HepG2 (cell line): ENCODE measurements at regions not wholly inside any gene's neighbourhood (a gene's known extent, or its start where the extent isn't known, plus 50 kb on each side); places are given as distances from the start of the nearest gene placed in this dataset.
A peak's percentile ranks its signal among the peaks of the same experiment; 100 is the strongest.

Experiments used
- ATAC-seq: fragments of 200-7000 bp; cut with Tn5 transposase; 3 replicates; pipeline ENCODE4 v1.9.1; 2020; ENCODE audit warnings: mild to moderate bottlenecking, moderate library complexity
- BruUV-seq: library from RNA; stranded (reverse); fragments of 400-500 nt; replicated peaks from 2 replicates; lab custom pipeline; 2021; lab: Mats Ljungman, UMichigan
- CTCF ChIA-PET: fragments of 300-600 bp; formaldehyde crosslinking; extraction: SDS; loops from one replicate; lab custom pipeline; 2021; ENCODE audit warnings: low total read pairs, inconsistent platforms, low intra/inter-chr PET ratio; lab: Yijun Ruan, JAX
- POLR2A ChIA-PET: fragments of 350-600 bp; sonication (Branson Sonifier 250); formaldehyde crosslinking; loops from one replicate; lab custom pipeline; 2020; ENCODE audit warnings: antibody characterized with exemption, inconsistent platforms; lab: Yijun Ruan, JAX
- DNase-seq: peaks from one replicate; pipeline ENCODE4 v3.0.0-alpha.2; 2015; ENCODE audit warnings: low spot score
- FAIRE-seq: peaks from 3 replicates; lab custom pipeline; 2011; peaks lifted over from hg19 to GRCh38; lab: Jason Lieb, UNC
- H2AFZ ChIP-seq: one replicate; pipeline ENCODE4 v1.6.1; 2011; ENCODE audit warnings: low read length, inconsistent platforms
- H3K27ac ChIP-seq: fragments of 300-600 bp; 3 replicates; pipeline ENCODE4 v1.8.0; 2011; ENCODE audit warnings: mixed run types, mild to moderate bottlenecking, mixed read lengths, low read length, inconsistent platforms; ENCODE audit not compliant: insufficient read depth; ENCODE audit errors: extremely low read length
- H3K27me3 ChIP-seq, 2 experiments: fragments of 200-600 bp in 1 of 2; 2 replicates in 1 of 2; 3 replicates in 1 of 2; pipeline versions ENCODE4 v1.6.0 to v1.8.0; 2011; ENCODE audit warnings: low read length in 2 of 2, mild to moderate bottlenecking in 2 of 2, moderate library complexity in 2 of 2, inconsistent platforms in 1 of 2; ENCODE audit not compliant: insufficient read depth in 2 of 2, control insufficient read depth in 1 of 2
- H3K36me3 ChIP-seq, 2 experiments: fragments of 200-600 bp in 1 of 2; replicated peaks in 1 of 2; 2 replicates in 1 of 2; 3 replicates in 1 of 2; pipeline versions ENCODE4 v1.5.1 to v1.8.0; 2011; ENCODE audit warnings: low read length in 2 of 2, inconsistent platforms in 1 of 2; ENCODE audit not compliant: insufficient read depth in 2 of 2, control insufficient read depth in 1 of 2
- H3K4me1 ChIP-seq: 2 replicates; pipeline ENCODE4 v1.5.1; 2012; ENCODE audit warnings: low read length, inconsistent platforms; ENCODE audit not compliant: insufficient read depth
- H3K4me2 ChIP-seq: 2 replicates; pipeline ENCODE4 v1.6.0; 2011; ENCODE audit warnings: low read depth, low read length, inconsistent platforms
- H3K4me3 ChIP-seq, 3 experiments: fragments of 200-600 bp in 1 of 3; sonication (generic), shearing (Covaris generic) in 1 of 3; replicated peaks in 1 of 3; 2 replicates each; pipeline ENCODE4 v1.5.1; 2011 to 2016; ENCODE audit warnings: low read length in 3 of 3, inconsistent platforms in 2 of 3, low read depth in 2 of 3, mild to moderate bottlenecking in 2 of 3, control low read depth in 1 of 3, mixed read lengths in 1 of 3; ENCODE audit not compliant: insufficient read depth in 1 of 3
- H3K79me2 ChIP-seq: one replicate; pipeline ENCODE4 v1.6.1; 2011; ENCODE audit warnings: low read length, inconsistent platforms; ENCODE audit not compliant: insufficient read depth
- H3K9ac ChIP-seq: 2 replicates; pipeline ENCODE4 v1.6.0; 2011; ENCODE audit warnings: mild to moderate bottlenecking, low read depth, low read length, inconsistent platforms; ENCODE audit not compliant: insufficient read depth
- H3K9me3 ChIP-seq: 2 replicates; pipeline ENCODE4 v1.5.1; 2012; ENCODE audit warnings: mild to moderate bottlenecking, low read length
- H4K20me1 ChIP-seq: 2 replicates; pipeline ENCODE4 v1.6.0; 2011; ENCODE audit warnings: inconsistent platforms, mild to moderate bottlenecking, low read length, moderate library complexity; ENCODE audit not compliant: insufficient read depth
- ARNT2 ChIP-seq: sonication (generic); formaldehyde crosslinking; IDR thresholded peaks from 2 replicates; pipeline ENCODE4 v1.8.0; 2022; ENCODE audit warnings: mild to moderate bottlenecking, low read depth, missing genetic modification reagents, moderate library complexity
- ATAD3A ChIP-seq: sonication (generic); formaldehyde crosslinking; IDR thresholded peaks from 2 replicates; pipeline ENCODE4 v1.4.0; 2020; ENCODE audit warnings: missing genetic modification reagents
- BRD4 ChIP-seq: sonication (generic); formaldehyde crosslinking; IDR thresholded peaks from 2 replicates; pipeline ENCODE4 v1.4.0; 2020; ENCODE audit warnings: missing genetic modification reagents
- GMEB1 ChIP-seq: sonication (generic); formaldehyde crosslinking; IDR thresholded peaks from 2 replicates; pipeline ENCODE4 v1.5.1; 2020; ENCODE audit warnings: missing genetic modification reagents, mild to moderate bottlenecking, borderline replicate concordance
- HNRNPK ChIP-seq: fragments of 200-400 bp; formaldehyde crosslinking; IDR thresholded peaks from 2 replicates; pipeline ENCODE4 v1.6.1; 2018; ENCODE audit warnings: low read length, low read depth, moderate library complexity, mild to moderate bottlenecking; ENCODE audit not compliant: poor library complexity, severe bottlenecking
- KMT2A ChIP-seq: sonication (generic); formaldehyde crosslinking; IDR thresholded peaks from 2 replicates; pipeline ENCODE4 v1.4.0; 2020; ENCODE audit warnings: missing genetic modification reagents
- MAFF ChIP-seq: IDR thresholded peaks from 2 replicates; pipeline ENCODE4 v1.6.1; 2011; ENCODE audit warnings: low read depth, low read length, improper control_type of control experiment
- MAFK ChIP-seq, 2 experiments: IDR thresholded peaks in 1 of 2; conservative IDR thresholded peaks in 1 of 2; 2 replicates each; pipeline ENCODE4 v1.6.1; 2011; ENCODE audit warnings: improper control_type of control experiment in 2 of 2, low read length in 2 of 2
- MNT ChIP-seq: fragments of 450-650 bp; IDR thresholded peaks from 2 replicates; pipeline ENCODE4 v1.6.1; 2016
- POGZ ChIP-seq: sonication (generic); formaldehyde crosslinking; IDR thresholded peaks from 2 replicates; pipeline ENCODE4 v1.4.0; 2020; ENCODE audit warnings: mild to moderate bottlenecking, missing genetic modification reagents
- TP53 ChIP-seq: sonication (generic); formaldehyde crosslinking; conservative IDR thresholded peaks from 2 replicates; pipeline ENCODE4 v1.4.0; 2020; ENCODE audit warnings: missing genetic modification reagents
- ZEB1 ChIP-seq: IDR thresholded peaks from 2 replicates; pipeline ENCODE4 v1.6.1; 2012; ENCODE audit warnings: mild to moderate bottlenecking, low read depth, inconsistent platforms; ENCODE audit not compliant: insufficient replicate concordance
- ZMYM3 ChIP-seq: sonication (generic); formaldehyde crosslinking; IDR thresholded peaks from 2 replicates; pipeline ENCODE4 v1.5.1; 2020; ENCODE audit warnings: mild to moderate bottlenecking, missing genetic modification reagents
- ZNF276 ChIP-seq: sonication (generic); formaldehyde crosslinking; IDR thresholded peaks from 2 replicates; pipeline ENCODE4 v1.4.0; 2020; ENCODE audit warnings: mild to moderate bottlenecking, low read depth, missing genetic modification reagents
- ZNF33B ChIP-seq: sonication (generic); formaldehyde crosslinking; IDR thresholded peaks from 2 replicates; pipeline ENCODE4 v1.5.1; 2020; ENCODE audit warnings: mild to moderate bottlenecking, missing genetic modification reagents
- ZNF549 ChIP-seq: sonication (generic); formaldehyde crosslinking; IDR thresholded peaks from 2 replicates; pipeline ENCODE4 v1.5.0; 2020; ENCODE audit warnings: missing genetic modification reagents
- ZNF576 ChIP-seq: sonication (generic); formaldehyde crosslinking; IDR thresholded peaks from 2 replicates; pipeline ENCODE4 v1.4.0; 2020; ENCODE audit warnings: mild to moderate bottlenecking, missing genetic modification reagents
- ZNF605 ChIP-seq: sonication (generic); formaldehyde crosslinking; IDR thresholded peaks from 2 replicates; pipeline ENCODE4 v1.8.0; 2022; ENCODE audit warnings: mild to moderate bottlenecking, missing genetic modification reagents
- ZNF747 ChIP-seq: sonication (generic); formaldehyde crosslinking; IDR thresholded peaks from 2 replicates; pipeline ENCODE4 v1.8.1; 2023; ENCODE audit warnings: missing genetic modification reagents, mild to moderate bottlenecking, borderline replicate concordance
- ZNF792 ChIP-seq: IDR thresholded peaks from 2 replicates; pipeline ENCODE4 v1.6.1; 2016
- ZNF891 ChIP-seq: sonication (generic); formaldehyde crosslinking; IDR thresholded peaks from 2 replicates; pipeline ENCODE4 v1.5.0; 2020; ENCODE audit warnings: mild to moderate bottlenecking, missing genetic modification reagents
- WGBS: methylation state at CpG from one replicate; pipeline ENCODE4 v1.1.6; 2017; ENCODE audit warnings: low lambda C conversion rate; 5-methylcytosine and 5-hydroxymethylcytosine counted together
- in situ Hi-C: cut with HindIII; loops from 2 replicates; pipeline ENCODE4 v1.10.0; 2017; ENCODE audit warnings: low pct_unique_long_range_greater_than_20kb; ENCODE audit not compliant: extremely low pct_ligation_motif_present
- intact Hi-C: fragments of 100-400 bp; cut with micrococcal nuclease; formaldehyde crosslinking; loops from one replicate; pipeline ENCODE4 v1.10.0; 2022; ENCODE audit not compliant: unreplicated experiment

GRCh38 chr20:53827292-53828087 lies 233.9 kb upstream of the ZNF217 start:
- FAIRE-seq: no peak
- in situ Hi-C loops (no loop called here), intact Hi-C loops (no loop called here)
- ChIA-PET CTCF (no interaction called here), POLR2A (interaction anchor here (0.9 to 1.7 kb wide), 3 partner anchors 12 to 39 kb away, joined by 3 to 6 read pairs (median 4); no protein-coding TSS in a partner anchor)
- no peaks in the 10 kb centered on the region for H3K27me3 ChIP-seq
- H3K79me2 ChIP-seq: no peaks in the 10 kb centered on the region
- H3K4me1 ChIP-seq: peaks cover 68% of the 10 kb centered on the region
- no peak overlapping the region for H3K4me2 ChIP-seq
- no peaks in the 10 kb centered on the region for H3K9me3 ChIP-seq
- no peak overlapping the region for H2AFZ ChIP-seq
- no peak overlapping the region for H3K27ac ChIP-seq
- ATAC-seq: no peak
- H4K20me1 ChIP-seq: no peaks in the 10 kb centered on the region
- BruUV-seq: no TSS peak
- DNase-seq: no peak
- no peak overlapping the region for H3K9ac ChIP-seq
- 95% methylated on average over 4 of the region's 4 CpGs for WGBS
- H3K4me3 ChIP-seq: no peak overlapping the region
- no peaks in the 10 kb centered on the region for H3K36me3 ChIP-seq
- no peak for TF ChIP-seq ZNF33B (CRISPR knock-in tag)
- TF ChIP-seq ARNT2: no peak
- TF ChIP-seq ZMYM3 (CRISPR knock-in tag): no peak
- TF ChIP-seq TP53 (CRISPR knock-in tag): no peak
- no peak for TF ChIP-seq GMEB1
- peak; percentile 87 for TF ChIP-seq MAFF
- no peak for TF ChIP-seq ATAD3A
- TF ChIP-seq ZEB1: no peak
- no peak for TF ChIP-seq ZNF605 (CRISPR knock-in tag)
- TF ChIP-seq ZNF549 (CRISPR knock-in tag): no peak
- TF ChIP-seq MNT: no peak
- no peak for TF ChIP-seq ZNF576
- TF ChIP-seq ZNF747 (CRISPR knock-in tag): no peak
- no peak for TF ChIP-seq ZNF891 (CRISPR knock-in tag)
- no peak for TF ChIP-seq ZNF792 (CRISPR knock-in tag)
- no peak for TF ChIP-seq BRD4 (CRISPR knock-in tag)
- peak; percentile 93 for TF ChIP-seq HNRNPK
- no peak for TF ChIP-seq POGZ (CRISPR knock-in tag)
- TF ChIP-seq ZNF276 (CRISPR knock-in tag): no peak
- peak; percentile 96 to 97 for TF ChIP-seq MAFK (conservative IDR thresholded peaks at IDR 0.05 in 1 of 2, IDR thresholded peaks at IDR 0.05 in 1 of 2; ENCODE audit: low read length in 2 of 2)
- no peak for TF ChIP-seq KMT2A (CRISPR knock-in tag)
